Gastroesophageal sphincter (tissue), 3 donors: ENCODE measurements at regions not wholly inside any gene's neighbourhood (a gene's known extent, or its start where the extent isn't known, plus 50 kb on each side); places are given as distances from the start of the nearest gene placed in this dataset.

Source experiments
- EP300 ChIP-seq: sonication (generic); formaldehyde crosslinking; IDR thresholded peaks from one replicate; pipeline ENCODE4 v1.6.1; 2017; ENCODE audit warnings: antibody characterized with exemption, mild to moderate bottlenecking
- POLR2A ChIP-seq, 2 donors: fragments of 450-650 bp; IDR thresholded peaks; one replicate each; pipeline ENCODE4 v1.6.1; 2017; ENCODE audit warnings: antibody characterized with exemption in 2 of 2, mild to moderate bottlenecking in 2 of 2, moderate library complexity in 1 of 2
- POLR2AphosphoS5 ChIP-seq: sonication (generic); formaldehyde crosslinking; IDR thresholded peaks from one replicate; pipeline ENCODE4 v1.6.1; 2017; ENCODE audit warnings: antibody characterized with exemption
- TF ChIP-seq, protein P1 (sequence below), 4 experiments: fragments of 200-600 bp in 2 of 4; fragments of 450-650 bp in 2 of 4; sonication (generic) in 1 of 4; IDR thresholded peaks; one replicate each; pipeline ENCODE4 v1.5.1; 2017 to 2019; ENCODE audit warnings: antibody characterized with exemption in 4 of 4, mild to moderate bottlenecking in 2 of 4, moderate library complexity in 2 of 4

- TF ChIP-seq POLR2A (IDR thresholded peaks at IDR 0.05), result no peak
- TF ChIP-seq, protein P1, sequence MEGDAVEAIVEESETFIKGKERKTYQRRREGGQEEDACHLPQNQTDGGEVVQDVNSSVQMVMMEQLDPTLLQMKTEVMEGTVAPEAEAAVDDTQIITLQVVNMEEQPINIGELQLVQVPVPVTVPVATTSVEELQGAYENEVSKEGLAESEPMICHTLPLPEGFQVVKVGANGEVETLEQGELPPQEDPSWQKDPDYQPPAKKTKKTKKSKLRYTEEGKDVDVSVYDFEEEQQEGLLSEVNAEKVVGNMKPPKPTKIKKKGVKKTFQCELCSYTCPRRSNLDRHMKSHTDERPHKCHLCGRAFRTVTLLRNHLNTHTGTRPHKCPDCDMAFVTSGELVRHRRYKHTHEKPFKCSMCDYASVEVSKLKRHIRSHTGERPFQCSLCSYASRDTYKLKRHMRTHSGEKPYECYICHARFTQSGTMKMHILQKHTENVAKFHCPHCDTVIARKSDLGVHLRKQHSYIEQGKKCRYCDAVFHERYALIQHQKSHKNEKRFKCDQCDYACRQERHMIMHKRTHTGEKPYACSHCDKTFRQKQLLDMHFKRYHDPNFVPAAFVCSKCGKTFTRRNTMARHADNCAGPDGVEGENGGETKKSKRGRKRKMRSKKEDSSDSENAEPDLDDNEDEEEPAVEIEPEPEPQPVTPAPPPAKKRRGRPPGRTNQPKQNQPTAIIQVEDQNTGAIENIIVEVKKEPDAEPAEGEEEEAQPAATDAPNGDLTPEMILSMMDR (IDR thresholded peaks at IDR 0.05), result no peak
- no peak for TF ChIP-seq POLR2AphosphoS5
- no peak for TF ChIP-seq EP300
Measured at GRCh38 chr3:78025916-78026315, 986.0 kb downstream of the ROBO2 start.
